Kidney capillary endothelial cell (primary cell): ENCODE measurements at regions not wholly inside any gene's neighbourhood (a gene's known extent, or its start where the extent isn't known, plus 50 kb on each side); places are given as distances from the start of the nearest gene placed in this dataset.

ENCODE experiments used
- DNase-seq: peaks from one replicate; pipeline ENCODE4 v3.0.0-alpha.2; 2018; ENCODE audit warnings: low spot score

DNA sequence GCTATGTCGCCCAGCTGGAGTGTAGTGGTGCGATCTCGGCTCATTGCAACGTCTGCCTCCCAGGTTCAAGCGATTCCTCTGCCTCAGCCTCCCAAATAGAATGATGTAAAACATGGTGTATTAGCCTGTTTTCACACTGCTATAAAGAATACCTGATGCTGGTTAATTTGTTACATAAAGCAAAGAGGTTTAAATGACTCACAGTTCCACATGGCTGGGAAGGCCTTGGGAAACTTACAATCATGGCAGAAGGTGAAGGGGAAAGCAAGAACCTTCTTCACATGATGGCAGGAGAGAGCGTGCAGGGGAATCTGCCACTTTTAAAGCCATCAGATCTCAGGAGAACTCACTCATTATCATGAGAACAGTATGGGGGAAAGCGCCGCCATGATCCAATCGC is 1191.8 kb downstream of the ARAP2 start:
- DNase-seq: no peak

DNA sequence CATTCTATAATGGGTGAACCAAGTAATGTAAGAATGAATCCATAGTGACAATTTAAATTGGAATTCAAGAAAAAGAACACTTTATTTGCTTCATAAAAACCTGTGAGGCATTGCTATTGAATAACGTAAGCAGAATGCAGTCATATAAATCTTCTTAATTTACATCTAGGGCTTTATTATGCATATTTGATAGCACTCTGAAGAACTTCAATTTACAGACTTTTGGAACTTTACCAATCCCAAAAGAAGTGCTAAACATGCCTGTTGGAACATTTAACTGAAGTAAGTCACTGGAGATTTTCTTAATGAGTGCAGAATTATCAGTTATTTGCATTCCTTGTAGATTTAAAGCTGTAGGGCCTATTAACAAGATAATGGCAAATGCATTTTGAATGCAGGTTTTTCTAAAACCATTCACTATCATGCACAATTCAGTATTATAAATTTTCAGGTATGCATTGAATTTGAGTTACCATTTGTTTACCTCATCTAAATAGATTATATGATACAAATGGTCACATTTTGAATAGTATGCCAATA is 1181.2 kb downstream of the ARAP2 start:
- DNase-seq: no peak

DNA sequence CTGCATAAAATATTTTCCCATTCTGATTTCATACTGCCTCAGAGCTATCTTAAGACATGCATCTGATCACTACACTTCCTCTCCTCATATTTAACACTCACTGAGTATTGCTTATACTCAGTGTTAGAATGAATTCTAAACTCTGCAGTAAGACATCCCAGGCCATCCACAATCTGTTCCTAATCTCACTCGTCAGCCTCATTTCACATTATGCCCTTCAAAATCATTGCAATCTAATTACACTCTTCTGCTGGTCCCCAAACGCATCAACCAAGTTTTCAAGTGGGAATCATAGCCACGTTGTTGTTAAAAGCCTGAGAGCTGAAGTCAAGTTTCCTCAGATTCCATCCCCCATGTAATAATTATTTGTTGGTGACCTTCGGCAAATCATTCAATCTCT is 1177.9 kb downstream of the ARAP2 start:
- no peak for DNase-seq

GRCh38 chr4:35080799-35081198 is 1163.5 kb downstream of the ARAP2 start:
- no peak for DNase-seq

- DNase-seq: no peak
Observed at GRCh38 chr4:35087218-35087617, 1157.1 kb downstream of the ARAP2 start.

- no peak for DNase-seq
Observed at GRCh38 chr4:35100932-35101331, 1143.4 kb downstream of the ARAP2 start.

DNA sequence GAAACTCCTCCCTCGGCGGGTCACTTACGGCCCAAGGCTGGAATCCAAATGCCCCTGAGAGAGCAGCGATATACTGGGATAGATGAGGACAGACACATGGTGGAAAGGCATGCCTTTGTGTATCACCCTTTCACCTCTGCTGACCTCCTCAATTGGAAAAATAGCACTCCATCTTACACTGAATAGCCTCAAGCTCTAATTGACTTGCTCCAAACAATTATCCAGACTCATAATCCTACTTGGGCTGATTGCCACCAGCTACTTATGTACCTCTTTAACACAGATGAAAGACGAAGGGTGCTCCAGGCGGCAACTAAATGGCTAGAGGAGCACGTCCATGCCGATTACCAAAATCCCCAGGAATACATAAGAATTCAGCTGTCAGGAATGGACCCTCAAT is 1142.2 kb downstream of the ARAP2 start:
- DNase-seq: no peak

DNA sequence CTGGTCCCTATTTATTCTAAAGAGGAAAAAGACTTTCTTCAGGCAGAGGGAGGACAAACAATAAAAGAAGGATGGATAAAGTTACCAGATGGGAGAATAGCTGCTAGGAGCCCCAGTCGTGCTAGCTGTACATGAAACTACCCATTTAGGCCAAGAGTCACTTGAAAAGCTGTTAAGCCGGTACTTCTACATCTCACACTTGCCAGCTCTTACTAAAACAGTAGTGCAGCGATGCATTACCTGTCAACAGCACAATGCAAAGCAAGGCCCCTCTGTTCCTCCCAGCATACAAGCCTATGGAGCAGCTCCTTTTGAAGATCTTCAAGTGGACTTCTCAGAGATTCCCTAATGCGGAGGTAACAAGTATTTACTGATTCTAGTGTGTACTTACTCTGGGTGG is 1138.8 kb downstream of the ARAP2 start:
- DNase-seq: no peak

GRCh38 chr4:35106091-35106734 is 1138.1 kb downstream of the ARAP2 start:
- DNase-seq: no peak

DNA sequence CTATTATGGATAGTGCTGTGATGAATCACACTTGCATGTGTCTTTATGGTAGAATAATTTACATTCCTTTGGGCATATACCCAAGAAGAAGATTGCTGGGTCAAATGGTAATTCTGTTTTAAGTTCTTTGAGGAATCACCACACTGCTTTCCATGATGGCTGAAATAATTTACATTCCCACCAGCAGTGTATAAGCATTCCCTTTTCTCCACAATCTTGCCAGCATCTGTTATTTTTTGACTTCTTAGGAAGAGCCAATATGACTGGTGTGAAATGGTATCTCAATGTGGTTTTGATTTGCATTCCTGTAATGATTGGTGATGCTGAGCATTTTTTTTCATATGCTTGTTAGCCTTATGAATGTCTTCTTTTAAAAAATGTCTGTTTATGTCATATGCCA is 1120.2 kb downstream of the ARAP2 start:
- DNase-seq: no peak

- no peak for DNase-seq
Observed at GRCh38 chr4:35125995-35126712, 1118.2 kb downstream of the ARAP2 start.

DNA sequence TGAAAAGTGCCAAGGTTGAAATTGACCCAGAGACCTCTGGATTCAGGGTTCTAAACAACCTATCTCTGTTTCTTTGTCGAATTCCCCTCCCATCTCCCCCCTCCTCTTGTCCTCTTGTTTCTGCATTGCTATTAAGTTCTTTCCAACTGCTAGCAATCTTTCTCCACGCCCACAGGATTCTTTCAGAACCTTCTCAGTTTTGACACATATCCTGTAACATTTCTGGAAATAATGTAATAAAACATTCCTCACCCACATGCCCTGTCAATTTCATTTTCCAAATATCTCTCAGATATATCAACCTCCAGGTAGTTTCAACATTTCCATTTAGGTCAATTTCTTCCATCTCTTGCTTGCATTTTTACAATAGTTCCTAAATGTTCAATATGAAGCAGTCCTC is 1105.9 kb downstream of the ARAP2 start:
- DNase-seq: no peak

- no peak for DNase-seq
Observed at GRCh38 chr4:35147761-35148160, 1096.6 kb downstream of the ARAP2 start.

DNA sequence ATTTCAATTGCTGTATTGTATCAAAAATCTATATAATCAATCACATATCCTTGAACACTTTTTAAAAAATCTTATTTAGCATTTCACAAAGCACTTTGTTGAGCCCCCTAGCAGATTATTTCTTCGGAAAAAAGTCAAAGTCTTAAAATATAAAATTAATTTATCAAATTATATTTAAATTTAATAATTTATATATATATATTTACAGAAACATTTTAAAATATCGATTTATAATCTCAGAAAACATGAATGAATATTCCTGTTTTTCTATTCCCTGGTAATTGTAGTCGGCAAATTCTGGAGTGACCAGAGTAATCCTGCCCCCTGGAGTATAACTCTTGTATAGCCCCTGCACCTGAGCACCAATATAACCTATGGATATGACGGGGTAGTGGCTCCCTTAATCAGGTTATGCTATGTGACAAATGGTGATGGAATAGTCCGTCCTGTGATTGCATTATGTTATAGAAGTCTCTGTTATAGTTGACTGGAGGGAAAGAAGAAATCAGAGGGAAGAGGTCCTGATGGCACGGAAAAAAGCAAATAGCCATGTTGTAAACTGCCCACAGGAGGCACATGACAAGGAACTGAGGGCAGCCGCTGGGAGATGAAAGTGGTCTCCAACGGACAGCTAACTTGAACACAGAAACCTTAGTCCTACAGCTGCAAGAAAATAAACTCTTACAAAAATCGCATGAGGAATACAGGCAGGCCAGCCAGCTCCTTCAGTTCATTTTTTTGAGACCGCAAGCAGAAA is 1092.3 kb downstream of the ARAP2 start:
- DNase-seq: no peak

DNA sequence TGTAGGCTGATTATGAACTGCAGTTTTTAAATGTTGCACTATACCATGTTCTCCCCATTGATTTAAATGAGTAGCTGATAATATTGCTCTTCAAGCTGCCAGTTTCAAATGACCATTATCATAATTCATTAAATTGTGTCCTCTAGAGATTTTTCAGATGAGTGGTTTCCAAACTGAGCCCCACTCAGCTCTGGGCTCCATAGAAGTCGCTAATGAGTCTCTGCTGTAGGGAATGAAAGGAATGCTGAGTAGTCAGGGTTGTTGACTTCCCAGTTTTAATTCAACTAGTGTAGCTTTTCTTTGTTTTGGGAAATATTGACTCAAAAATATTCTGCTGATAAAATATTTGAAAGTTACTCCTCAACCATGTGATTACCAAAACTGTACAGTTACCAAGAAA is 1081.1 kb downstream of the ARAP2 start:
- DNase-seq: no peak

DNA sequence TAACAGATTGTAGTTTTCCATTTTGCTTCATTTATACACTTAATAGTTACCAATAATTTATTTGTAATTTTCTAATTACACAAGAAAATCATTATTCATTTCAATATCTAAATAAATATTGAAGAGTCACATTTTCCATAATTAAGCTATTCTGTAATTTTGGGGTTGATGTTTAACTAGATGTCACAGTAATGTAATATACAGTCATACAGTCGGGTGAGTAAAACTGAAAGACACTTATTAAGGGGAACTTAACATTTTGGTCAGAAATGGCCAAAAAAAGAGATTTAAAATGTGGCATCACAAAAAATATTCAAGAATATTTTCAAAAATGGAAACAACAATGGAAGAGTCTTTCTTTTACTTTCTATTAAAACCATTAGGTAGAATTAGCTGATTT is 1080.3 kb downstream of the ARAP2 start:
- no peak for DNase-seq

GRCh38 chr4:35166466-35166865 is 1077.8 kb downstream of the ARAP2 start:
- DNase-seq: no peak

DNA sequence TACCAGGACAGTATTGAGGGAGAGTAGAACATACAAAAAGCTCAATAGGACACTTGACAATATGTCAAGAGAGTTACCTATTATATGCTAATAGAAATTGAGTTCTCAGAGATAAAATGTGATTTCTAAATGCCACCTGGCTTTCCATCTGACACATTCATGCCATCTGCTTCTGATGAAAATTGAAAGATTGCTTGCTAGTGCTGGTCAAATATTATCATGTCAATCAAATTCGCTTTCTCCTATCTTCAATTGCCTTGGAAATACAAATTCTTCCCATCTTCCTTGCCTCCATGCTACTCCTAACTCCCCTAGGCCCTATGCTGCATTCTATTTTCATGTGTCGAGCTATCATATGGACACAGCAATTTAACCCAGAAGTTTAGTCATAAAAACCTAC is 1076.9 kb downstream of the ARAP2 start:
- no peak for DNase-seq

DNA sequence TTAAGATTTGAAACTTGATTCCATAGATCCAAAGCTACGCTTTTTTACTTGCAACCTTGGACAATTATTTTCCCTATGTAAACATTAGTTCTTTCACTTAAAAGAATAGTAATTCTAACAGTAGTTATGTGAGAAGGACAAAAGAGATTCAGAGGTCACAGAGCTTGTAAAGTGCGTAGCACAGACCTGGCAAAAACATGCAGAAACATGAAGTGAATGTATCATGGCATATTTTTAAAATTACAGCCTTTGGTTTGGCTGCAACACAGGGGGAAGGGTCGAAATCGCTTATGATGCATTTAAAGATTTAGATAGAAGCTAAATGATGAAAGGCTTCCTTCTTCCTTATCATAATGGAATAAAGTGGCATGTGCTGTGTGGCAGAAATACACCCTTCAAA is 1068.8 kb downstream of the ARAP2 start:
- no peak for DNase-seq

GRCh38 chr4:35175894-35176293 is 1068.4 kb downstream of the ARAP2 start:
- DNase-seq: no peak

GRCh38 chr4:35182451-35182850 is 1061.9 kb downstream of the ARAP2 start:
- DNase-seq: no peak

DNA sequence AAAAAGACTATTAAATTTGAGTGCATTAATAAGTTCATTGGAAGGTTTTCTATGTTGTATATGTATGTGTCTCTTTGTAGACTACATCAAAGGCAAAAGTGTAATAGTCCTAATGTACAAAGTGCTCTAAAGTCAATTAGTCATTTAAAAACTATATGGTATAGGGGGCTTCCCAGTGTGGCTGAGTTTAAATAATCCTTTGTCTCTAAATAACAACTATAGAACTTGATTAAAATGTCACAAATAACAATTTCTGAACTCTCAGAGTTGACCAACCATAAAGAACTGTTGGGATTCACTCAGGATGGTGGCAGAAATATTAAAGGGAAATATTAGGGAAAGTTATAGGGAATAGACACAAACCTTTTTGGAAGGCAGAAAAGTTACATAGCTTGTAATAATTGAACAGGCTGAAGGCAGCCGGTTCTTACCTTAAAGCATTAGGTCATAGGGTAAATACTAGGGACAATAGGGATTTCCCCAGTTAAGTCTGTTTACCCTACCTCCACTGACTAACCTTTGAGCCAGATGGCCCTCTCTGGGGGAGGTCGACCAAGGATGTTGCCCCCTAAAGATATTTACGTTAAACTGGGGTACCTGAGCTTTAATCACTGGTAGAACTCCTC is 1054.2 kb downstream of the ARAP2 start:
- no peak for DNase-seq

- DNase-seq: no peak
Observed at GRCh38 chr4:35201403-35201802, 1042.9 kb downstream of the ARAP2 start.
